Omental fat pad (tissue), 3 donors: ENCODE measurements at regions not wholly inside any gene's neighbourhood (a gene's known extent, or its start where the extent isn't known, plus 50 kb on each side); places are given as distances from the start of the nearest gene placed in this dataset.
"Not testable (repeated sequence)": the region's sequence is repeated elsewhere in the genome, so short reads cannot be mapped to it uniquely, and the experiment has no call there.

ENCODE experiments used
- ATAC-seq: fragments of 150-250 bp; one replicate; pipeline ENCODE4 v1.9.1; 2016; ENCODE audit warnings: mild to moderate bottlenecking, moderate library complexity; ENCODE audit not compliant: low FRiP score
- DNase-seq: peaks from one replicate; pipeline ENCODE4 v3.0.0-alpha.2; 2019; ENCODE audit warnings: low spot score
- CTCF ChIP-seq, 3 donors: fragments of 450-650 bp; IDR thresholded peaks; one replicate each; pipeline ENCODE4 v1.5.1; 2016 to 2017; ENCODE audit warnings: antibody characterized with exemption in 3 of 3, mild to moderate bottlenecking in 3 of 3, moderate library complexity in 2 of 3

- DNase-seq: no peak
- TF ChIP-seq CTCF (IDR thresholded peaks at IDR 0.05): no peak
- no peak for ATAC-seq
Measured at GRCh38 chr1:90864681-90865080, 147.6 kb upstream of the BARHL2 start.

GRCh38 chr1:90862782-90863181 lies 145.7 kb upstream of the BARHL2 start:
- no peak for ATAC-seq
- DNase-seq: no peak
- no peak for TF ChIP-seq CTCF (IDR thresholded peaks at IDR 0.05)

- DNase-seq, ATAC-seq: not testable (repeated sequence)
Measured at GRCh38 chr1:90861421-90861820, 144.3 kb upstream of the BARHL2 start.

- ATAC-seq (no peak), DNase-seq (no peak)
- no peak for TF ChIP-seq CTCF (IDR thresholded peaks at IDR 0.05)
Measured at GRCh38 chr1:90856463-90857007, 139.4 kb upstream of the BARHL2 start.

GRCh38 chr1:90854397-90854924 lies 137.4 kb upstream of the BARHL2 start:
- no peak for DNase-seq
- ATAC-seq: no peak
- TF ChIP-seq CTCF (IDR thresholded peaks at IDR 0.05): no peak

GRCh38 chr1:90851711-90852050 lies 134.6 kb upstream of the BARHL2 start:
- DNase-seq (no peak), ATAC-seq (no peak)
- no peak for TF ChIP-seq CTCF (IDR thresholded peaks at IDR 0.05)

- peak; percentile 27 for DNase-seq
- ATAC-seq: peak; percentile 96
- no peak for TF ChIP-seq CTCF (IDR thresholded peaks at IDR 0.05)
Measured at GRCh38 chr1:90850898-90851710, 134.0 kb upstream of the BARHL2 start.
